Calu3 (cell line): ENCODE measurements at regions not wholly inside any gene's neighbourhood (a gene's known extent, or its start where the extent isn't known, plus 50 kb on each side); places are given as distances from the start of the nearest gene placed in this dataset.

Experiments used
- BruUV-seq: library from RNA; stranded (reverse); fragments of 400-500 nt; replicated peaks from 2 replicates; lab custom pipeline; 2021; lab: Mats Ljungman, UMichigan
- CTCF ChIA-PET: fragments of 300-600 bp; sonication (Branson Sonifier 250); formaldehyde crosslinking; loops from one replicate; lab custom pipeline; 2022; ENCODE audit warnings: antibody characterized with exemption; lab: Charles Lee
- DNase-seq: peaks from one replicate; pipeline ENCODE4 v3.0.0; 2022
- H3K27ac Mint-ChIP-seq: one replicate; pipeline ENCODE4 v1.8.0; 2022; ENCODE audit warnings: mixed read lengths; ENCODE audit not compliant: unreplicated experiment
- H3K27me3 Mint-ChIP-seq: one replicate; pipeline ENCODE4 v1.8.0; 2022; ENCODE audit warnings: mixed read lengths; ENCODE audit not compliant: unreplicated experiment
- H3K36me3 Mint-ChIP-seq: one replicate; pipeline ENCODE4 v1.8.0; 2022; ENCODE audit warnings: mild to moderate bottlenecking, moderate library complexity, mixed read lengths; ENCODE audit not compliant: insufficient read depth, unreplicated experiment
- H3K4me1 Mint-ChIP-seq: one replicate; pipeline ENCODE4 v1.8.0; 2022; ENCODE audit warnings: mild to moderate bottlenecking, low read depth, mixed read lengths; ENCODE audit not compliant: unreplicated experiment
- H3K4me3 Mint-ChIP-seq: one replicate; pipeline ENCODE4 v1.8.0; 2022; ENCODE audit warnings: mild to moderate bottlenecking, low read depth, moderate library complexity, mixed read lengths; ENCODE audit not compliant: unreplicated experiment
- H3K9me3 Mint-ChIP-seq: one replicate; pipeline ENCODE4 v1.8.0; 2022; ENCODE audit warnings: low read depth, mixed read lengths; ENCODE audit not compliant: unreplicated experiment
- intact Hi-C: fragments of 100-400 bp; cut with micrococcal nuclease; formaldehyde crosslinking; loops from one replicate; pipeline ENCODE4 v1.10.0; 2022; ENCODE audit not compliant: unreplicated experiment
- TF ChIP-seq, protein P1 (sequence below): fragments of 200-600 bp; IDR thresholded peaks from one replicate; pipeline ENCODE4 v1.8.0; 2022; ENCODE audit warnings: antibody characterized with exemption; ENCODE audit not compliant: unreplicated experiment

DNA sequence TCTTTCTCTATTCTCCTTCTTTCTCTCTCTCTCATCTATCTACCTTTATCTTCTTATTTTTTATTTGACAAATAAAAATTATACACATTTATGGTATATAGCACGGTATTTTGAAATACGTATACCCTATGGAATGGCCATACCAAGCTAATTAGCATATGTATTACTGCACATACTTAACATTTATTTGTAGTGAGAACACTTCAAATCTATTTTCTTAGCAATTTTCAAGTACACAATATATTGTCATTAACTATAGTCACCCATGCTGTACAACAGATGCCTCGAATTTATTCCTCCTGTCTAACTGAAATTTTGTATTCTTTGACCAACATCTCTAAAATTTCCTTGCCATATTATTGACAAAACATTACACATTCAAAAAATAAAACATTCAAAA is 447.1 kb downstream of the MIAT start:
- TF ChIP-seq, protein P1, sequence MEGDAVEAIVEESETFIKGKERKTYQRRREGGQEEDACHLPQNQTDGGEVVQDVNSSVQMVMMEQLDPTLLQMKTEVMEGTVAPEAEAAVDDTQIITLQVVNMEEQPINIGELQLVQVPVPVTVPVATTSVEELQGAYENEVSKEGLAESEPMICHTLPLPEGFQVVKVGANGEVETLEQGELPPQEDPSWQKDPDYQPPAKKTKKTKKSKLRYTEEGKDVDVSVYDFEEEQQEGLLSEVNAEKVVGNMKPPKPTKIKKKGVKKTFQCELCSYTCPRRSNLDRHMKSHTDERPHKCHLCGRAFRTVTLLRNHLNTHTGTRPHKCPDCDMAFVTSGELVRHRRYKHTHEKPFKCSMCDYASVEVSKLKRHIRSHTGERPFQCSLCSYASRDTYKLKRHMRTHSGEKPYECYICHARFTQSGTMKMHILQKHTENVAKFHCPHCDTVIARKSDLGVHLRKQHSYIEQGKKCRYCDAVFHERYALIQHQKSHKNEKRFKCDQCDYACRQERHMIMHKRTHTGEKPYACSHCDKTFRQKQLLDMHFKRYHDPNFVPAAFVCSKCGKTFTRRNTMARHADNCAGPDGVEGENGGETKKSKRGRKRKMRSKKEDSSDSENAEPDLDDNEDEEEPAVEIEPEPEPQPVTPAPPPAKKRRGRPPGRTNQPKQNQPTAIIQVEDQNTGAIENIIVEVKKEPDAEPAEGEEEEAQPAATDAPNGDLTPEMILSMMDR = no peak
- Mint-ChIP-seq H3K27ac (no peak overlapping the region), H3K4me3 (no peak overlapping the region), H3K27me3 (peaks cover 24% of the 10 kb centered on the region), H3K9me3 (peaks cover 4% of the 10 kb centered on the region), H3K36me3 (no peaks in the 10 kb centered on the region), H3K4me1 (peaks cover 47% of the 10 kb centered on the region)
- no peak for DNase-seq
- CTCF ChIA-PET = no interaction called here
- intact Hi-C loops = no loop called here
- no TSS peak for BruUV-seq

DNA sequence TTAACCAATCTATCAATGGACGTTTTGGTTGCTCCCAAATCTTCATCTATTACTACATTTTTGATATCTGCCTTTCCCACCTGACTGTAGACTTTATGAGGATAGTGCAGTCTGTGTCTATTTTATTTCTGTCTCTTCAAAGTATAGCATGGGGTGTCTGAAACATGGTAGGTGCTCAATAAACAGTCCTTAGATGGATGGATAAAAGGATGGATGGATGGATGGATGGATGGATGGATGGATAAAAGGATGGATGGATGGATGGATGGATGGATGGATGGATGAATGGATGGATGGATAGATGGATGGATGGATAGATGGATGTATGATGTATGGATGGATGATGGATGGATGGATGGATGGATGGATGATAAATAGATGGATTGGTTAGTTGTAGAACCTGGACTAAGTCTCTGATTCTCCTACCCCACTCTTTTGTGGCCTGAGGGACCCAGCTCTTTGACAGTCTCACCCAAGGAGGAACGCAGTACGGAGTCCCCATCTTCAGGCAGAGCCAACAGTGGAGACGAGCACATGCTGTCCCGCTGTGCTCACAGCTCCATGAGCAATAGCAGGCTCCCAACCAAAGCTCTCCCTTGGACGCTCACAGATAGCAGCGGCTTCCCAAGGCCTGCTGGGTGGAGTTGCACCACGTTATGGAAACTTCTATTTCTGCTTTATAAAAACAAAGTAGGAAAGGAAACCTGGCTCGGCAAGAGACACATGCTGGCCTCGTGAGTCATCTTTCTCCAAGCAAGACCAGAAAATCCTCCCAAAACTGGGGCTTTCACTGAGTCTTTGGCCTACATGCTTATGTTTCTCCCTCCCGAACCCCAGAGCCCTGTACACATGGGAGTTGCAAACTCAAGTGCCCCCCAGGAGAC is 448.0 kb downstream of the MIAT start:
- Mint-ChIP-seq H3K36me3 (no peaks in the 10 kb centered on the region), H3K4me3 (no peak overlapping the region), H3K27me3 (peaks cover 19% of the 10 kb centered on the region), H3K9me3 (peaks cover 4% of the 10 kb centered on the region), H3K4me1 (peaks cover 49% of the 10 kb centered on the region), H3K27ac (no peak overlapping the region)
- intact Hi-C loops = no loop called here
- BruUV-seq = no TSS peak
- no peak for DNase-seq
- TF ChIP-seq, protein P1 = no peak
- CTCF ChIA-PET = no interaction called here

DNA sequence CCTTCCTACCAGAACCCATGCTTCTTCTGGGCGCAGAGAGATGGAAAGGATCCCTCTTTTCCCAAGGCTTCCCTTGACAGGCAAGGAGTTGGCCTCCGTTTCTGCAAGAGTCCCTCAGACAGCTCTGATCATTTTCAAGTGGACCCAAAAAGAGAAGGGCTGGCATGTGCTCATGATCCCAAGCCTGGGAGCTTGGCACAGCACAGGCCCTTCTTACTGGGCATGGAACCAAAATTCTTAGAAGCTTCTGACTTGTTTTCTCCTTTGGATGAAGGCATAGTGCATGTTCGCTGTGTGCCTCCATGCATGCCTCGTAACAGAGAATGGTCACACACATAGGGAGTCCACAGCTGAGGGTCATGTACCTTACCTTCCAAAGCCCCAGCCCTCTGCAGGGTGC is 449.6 kb downstream of the MIAT start:
- no TSS peak for BruUV-seq
- H3K36me3 Mint-ChIP-seq = no peaks in the 10 kb centered on the region
- H3K4me1 Mint-ChIP-seq = peaks cover 50% of the 10 kb centered on the region
- intact Hi-C loops = no loop called here
- peaks cover 4% of the 10 kb centered on the region for H3K9me3 Mint-ChIP-seq
- TF ChIP-seq, protein P1 = no peak
- CTCF ChIA-PET = no interaction called here
- peaks cover 3% of the 10 kb centered on the region for H3K27me3 Mint-ChIP-seq
- no peak overlapping the region for H3K4me3 Mint-ChIP-seq
- no peak overlapping the region for H3K27ac Mint-ChIP-seq
- no peak for DNase-seq

DNA sequence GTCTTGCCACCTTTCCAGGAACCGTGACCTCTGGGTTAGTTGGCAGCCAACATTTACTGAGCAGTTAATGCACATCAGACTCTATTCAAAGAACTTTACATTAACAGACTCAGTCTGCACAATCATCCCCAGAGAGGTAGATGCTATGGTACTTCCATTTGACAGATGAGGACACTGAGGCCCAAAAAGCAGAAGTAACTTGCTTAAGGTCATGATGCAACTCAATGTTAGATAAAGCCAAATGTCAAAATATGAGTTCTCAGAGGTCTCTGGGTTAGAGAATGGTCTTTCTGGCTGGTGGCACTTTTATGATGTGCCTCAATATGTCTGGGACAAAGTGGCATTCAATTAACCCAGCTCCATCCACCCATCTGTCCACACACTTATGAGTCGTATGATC is 450.0 kb downstream of the MIAT start:
- Mint-ChIP-seq H3K9me3 (peaks cover 4% of the 10 kb centered on the region), H3K4me3 (no peak overlapping the region), H3K4me1 (peaks cover 50% of the 10 kb centered on the region), H3K27me3 (no peaks in the 10 kb centered on the region), H3K27ac (peak overlapping the region; percentile 41), H3K36me3 (no peaks in the 10 kb centered on the region)
- DNase-seq = no peak
- intact Hi-C loops = no loop called here
- BruUV-seq = no TSS peak
- TF ChIP-seq, protein P1 = no peak
- CTCF ChIA-PET = interaction anchor here (0.6 to 0.7 kb wide), 2 partner anchors 20 to 1801 kb away, joined by 4 to 8 read pairs; no protein-coding TSS in a partner anchor
